C4-2B (cell line): ENCODE measurements at regions not wholly inside any gene's neighbourhood (a gene's known extent, or its start where the extent isn't known, plus 50 kb on each side); places are given as distances from the start of the nearest gene placed in this dataset.

Experiments used
- ZFX ChIP-seq: fragments of 450-650 bp; IDR thresholded peaks from 2 replicates; pipeline ENCODE4 v1.6.1; 2017
- TF ChIP-seq, protein P1 (sequence below): fragments of 450-650 bp; conservative IDR thresholded peaks from 2 replicates; pipeline ENCODE4 v1.5.1; 2017; ENCODE audit warnings: mild to moderate bottlenecking

DNA sequence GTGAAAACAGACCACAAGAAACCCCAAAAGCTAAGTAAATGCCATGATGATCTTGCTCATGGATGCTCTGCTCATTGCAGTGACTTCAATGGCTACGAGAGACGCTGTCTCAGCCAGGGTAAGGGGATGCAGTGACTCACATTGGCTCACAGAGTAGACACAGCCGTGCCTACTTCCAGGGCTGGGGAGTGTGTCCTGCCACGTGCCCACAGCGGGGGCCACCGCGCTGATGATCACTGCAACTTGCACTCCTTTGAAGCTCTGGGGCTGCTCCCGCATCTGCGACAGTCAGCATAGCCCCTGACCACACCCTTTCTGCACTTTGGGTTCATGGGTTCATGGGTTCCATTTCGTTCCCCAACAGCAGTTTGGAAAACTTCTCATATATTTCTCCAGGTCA, 231.4 kb upstream of the RPL38 start:
- TF ChIP-seq ZFX: no peak
- TF ChIP-seq, protein P1, sequence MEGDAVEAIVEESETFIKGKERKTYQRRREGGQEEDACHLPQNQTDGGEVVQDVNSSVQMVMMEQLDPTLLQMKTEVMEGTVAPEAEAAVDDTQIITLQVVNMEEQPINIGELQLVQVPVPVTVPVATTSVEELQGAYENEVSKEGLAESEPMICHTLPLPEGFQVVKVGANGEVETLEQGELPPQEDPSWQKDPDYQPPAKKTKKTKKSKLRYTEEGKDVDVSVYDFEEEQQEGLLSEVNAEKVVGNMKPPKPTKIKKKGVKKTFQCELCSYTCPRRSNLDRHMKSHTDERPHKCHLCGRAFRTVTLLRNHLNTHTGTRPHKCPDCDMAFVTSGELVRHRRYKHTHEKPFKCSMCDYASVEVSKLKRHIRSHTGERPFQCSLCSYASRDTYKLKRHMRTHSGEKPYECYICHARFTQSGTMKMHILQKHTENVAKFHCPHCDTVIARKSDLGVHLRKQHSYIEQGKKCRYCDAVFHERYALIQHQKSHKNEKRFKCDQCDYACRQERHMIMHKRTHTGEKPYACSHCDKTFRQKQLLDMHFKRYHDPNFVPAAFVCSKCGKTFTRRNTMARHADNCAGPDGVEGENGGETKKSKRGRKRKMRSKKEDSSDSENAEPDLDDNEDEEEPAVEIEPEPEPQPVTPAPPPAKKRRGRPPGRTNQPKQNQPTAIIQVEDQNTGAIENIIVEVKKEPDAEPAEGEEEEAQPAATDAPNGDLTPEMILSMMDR: no peak
